Hematopoietic multipotent progenitor cell treated with erythropoietin and hydrocortisone succinate and interleukin-3 and kit ligand, for 6 days (in vitro differentiated cells): ENCODE measurements at regions not wholly inside any gene's neighbourhood (a gene's known extent, or its start where the extent isn't known, plus 50 kb on each side); places are given as distances from the start of the nearest gene placed in this dataset.

Experiments
- DNase-seq: peaks from one replicate; pipeline ENCODE4 v3.0.0-alpha.2; 2015

- DNase-seq = no peak
Measured at GRCh38 chrX:16222151-16222550, 54.9 kb downstream of the MAGEB17 start.

GRCh38 chrX:16223385-16223784 lies 56.1 kb downstream of the MAGEB17 start:
- DNase-seq = no peak

- no peak for DNase-seq
Measured at GRCh38 chrX:16239211-16239610, 71.9 kb downstream of the MAGEB17 start.

DNA sequence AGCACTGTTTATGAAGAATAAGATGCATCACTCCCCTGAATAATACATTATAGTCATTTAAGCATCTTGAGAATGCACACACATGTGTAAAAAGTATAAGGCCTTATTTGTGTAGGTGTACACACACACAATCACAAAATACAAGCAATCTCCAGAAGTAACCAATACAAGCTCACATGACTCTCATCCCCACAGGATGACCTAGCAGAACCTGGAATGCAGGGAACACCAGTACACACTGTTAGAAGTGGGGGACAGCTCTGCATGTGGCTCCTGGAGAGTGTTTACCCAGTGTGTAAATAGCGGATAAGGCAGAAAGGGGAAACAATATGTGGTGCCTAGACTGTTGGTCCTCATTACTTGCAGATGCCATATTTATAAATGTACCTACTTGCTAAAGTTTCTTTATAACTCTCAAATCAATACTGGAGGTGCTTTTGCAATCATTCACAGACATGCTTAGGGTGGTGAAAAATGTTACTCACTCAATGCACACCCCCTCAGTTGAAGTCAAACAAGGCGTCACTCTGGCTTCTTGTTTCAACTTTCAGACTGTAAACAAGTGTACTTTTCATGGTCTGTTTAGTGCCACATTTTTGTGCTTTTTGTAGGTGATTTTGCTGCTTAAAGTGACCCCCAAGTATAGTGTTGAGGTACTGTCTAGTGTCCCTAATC lies 73.1 kb downstream of the MAGEB17 start:
- DNase-seq = no peak

DNA sequence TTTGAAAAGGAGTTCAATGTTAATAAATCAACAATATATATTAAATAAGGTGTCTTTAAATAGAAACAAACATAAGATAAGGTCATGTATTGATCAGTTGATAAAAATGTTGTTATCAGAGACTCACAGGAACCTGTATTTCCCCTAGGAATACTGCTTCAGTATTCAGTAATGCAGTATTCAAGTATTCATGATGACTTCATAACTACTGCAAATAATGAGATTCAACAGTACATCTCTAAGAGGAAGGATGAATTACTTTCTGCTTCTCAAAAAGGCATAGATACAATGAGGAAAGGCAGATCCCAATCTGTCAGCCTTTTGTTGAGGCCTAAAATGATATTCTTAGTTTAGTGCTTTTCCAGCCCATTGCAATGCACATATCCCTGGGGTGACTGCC lies 73.7 kb downstream of the MAGEB17 start:
- no peak for DNase-seq

DNA sequence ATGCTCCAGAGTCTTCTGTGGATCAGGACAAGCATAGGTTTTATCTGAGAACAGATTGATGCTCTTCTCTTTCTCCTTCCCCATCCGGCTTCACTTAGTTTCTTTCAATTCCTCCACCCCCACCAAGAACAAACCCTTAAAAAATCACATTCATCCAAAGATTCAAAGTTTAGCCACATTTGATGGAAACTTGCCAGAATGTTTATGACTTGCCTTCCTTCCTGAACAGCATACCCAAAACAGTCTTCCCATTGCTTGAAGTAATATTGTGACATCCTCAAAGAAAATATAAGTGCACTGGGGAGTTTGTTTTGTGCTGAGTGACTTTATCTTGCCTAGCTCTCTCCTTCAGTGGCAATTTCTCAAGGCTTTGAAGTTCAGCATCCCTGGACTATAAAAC lies 83.0 kb downstream of the MAGEB17 start:
- DNase-seq = no peak

GRCh38 chrX:16251782-16252181 lies 84.5 kb downstream of the MAGEB17 start:
- no peak for DNase-seq

DNA sequence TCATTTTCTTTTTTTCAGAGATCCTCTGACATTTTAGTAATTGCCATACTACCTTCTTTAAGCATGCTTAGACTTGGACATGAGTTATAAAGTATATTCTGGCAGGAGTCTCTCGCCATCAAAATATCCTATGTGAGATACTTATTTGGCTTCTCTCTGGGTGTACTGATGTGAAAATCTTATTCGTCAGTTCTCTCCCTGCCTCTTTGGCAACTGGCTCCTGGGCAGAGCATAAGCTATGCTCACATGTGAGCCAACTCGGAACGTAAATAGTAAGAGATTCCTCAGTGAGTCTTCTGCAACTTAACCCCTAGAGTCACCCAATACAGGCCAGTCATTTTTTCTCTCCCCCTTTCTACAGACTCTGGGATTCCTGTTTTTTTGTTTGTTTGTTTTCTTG lies 91.6 kb downstream of the MAGEB17 start:
- DNase-seq = no peak

DNA sequence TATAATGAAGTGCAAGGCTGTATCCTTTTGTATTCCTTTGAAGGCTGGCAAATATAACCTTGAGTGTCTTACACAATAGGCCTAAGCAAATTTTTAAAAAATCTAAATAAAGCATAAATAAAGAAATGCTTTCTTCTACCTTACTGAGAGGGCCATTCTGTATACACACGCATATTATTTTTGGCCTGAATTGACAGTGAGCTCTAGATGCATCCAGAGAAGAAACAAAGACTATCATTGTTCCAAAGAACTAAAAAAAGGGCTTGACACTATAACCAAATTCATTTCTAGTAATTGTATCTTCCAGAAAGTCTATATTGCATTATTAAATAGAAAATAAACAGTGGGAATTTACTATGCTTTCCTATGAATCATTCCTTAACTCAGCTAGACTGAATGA lies 100.2 kb downstream of the MAGEB17 start:
- no peak for DNase-seq

DNA sequence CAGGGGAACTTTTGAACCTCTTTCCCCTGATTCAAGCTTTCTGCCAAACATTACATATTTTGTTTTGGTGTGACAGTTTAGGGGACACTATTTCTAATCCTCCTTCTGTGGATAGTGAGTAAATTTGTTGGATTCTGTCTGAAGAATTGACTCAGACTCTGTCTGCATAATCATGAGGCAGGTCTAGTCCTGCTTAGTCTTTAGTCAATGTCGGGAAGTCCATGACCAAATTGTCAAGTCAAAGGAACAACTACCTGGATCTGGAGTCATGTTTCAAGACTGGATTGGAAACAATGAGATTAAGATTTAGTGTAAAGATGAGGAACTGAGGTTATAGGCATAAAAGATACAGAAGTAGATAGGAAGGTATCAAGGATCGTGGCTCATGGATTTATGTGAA lies 100.9 kb downstream of the MAGEB17 start:
- DNase-seq = no peak

DNA sequence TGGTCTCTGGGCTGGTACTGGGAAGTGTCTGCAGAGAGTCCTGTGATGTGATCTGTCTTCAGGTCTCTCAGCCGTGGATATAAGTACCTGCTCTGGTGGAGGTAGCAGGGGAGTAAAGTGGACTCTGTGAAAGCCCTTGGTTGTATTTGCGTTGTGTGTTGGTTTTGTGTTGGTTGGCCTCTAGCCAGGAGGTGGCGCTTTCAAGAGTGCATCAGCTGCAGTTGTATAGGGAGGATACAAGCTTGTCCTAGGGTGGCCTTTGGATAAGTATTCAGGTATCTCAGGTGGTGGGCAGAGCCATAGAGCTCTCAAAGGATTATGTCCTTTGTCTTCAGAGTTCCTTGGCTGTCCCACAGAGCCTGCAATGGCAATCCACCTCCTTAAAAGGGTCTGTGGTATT lies 111.6 kb downstream of the MAGEB17 start:
- peak; percentile 0 for DNase-seq

DNA sequence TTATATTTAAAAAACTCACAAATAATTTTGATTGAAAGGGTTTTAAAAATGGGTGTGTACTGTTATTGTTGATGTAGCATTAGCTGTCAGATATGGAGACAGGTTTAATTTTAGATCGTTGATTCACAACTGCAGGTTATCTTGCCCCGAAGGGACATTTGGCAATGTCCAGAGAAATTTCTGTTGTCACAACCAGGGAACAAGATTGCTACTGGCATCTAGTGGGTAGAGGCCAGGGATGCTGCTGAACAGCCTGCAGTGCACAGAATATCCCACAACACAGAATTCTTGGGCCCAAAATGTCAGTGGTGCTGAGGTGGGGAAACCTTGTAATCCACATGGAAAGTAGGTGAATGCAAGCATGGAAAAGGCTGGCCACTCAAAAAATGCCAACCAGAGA lies 114.9 kb downstream of the MAGEB17 start:
- no peak for DNase-seq

DNA sequence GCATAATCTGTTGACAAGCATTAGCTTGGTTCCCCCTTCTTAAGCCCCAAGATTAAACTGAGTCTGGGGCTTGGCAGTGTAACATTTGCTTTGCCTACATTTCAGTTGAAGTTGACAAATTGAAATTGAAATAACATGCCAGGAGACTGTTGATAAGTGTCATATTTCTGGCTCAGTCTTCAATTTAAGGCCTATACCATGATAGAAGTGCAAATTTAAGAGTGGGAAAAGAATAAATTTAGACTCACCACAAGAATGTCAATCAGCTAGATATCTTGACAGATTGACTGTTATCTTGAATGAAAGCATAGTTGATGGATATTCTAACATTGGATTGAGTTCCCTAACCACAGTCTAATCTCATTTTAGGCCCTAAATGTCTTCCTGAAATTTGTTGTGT lies 117.6 kb downstream of the MAGEB17 start:
- DNase-seq = no peak

- DNase-seq = no peak
Measured at GRCh38 chrX:16290997-16291396, 123.7 kb downstream of the MAGEB17 start.

DNA sequence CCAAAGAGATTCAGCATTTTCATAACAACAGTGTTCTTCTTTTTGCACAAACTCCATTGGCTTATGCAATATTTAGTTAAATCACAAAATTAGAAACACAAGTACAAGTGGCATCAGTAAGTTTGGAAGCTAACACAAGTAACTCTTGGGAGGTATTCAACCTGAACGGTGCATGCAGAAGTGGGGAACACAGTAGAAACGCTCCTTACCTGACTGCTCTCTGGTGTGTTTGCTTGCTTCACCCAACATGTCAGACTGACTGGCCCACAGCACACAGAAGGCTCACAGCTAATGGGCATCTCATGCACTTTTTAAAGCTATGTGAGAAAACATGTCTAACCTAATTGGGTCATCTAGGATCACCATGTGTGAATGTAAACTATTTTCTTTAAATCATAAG lies 133.6 kb downstream of the MAGEB17 start:
- DNase-seq = no peak

DNA sequence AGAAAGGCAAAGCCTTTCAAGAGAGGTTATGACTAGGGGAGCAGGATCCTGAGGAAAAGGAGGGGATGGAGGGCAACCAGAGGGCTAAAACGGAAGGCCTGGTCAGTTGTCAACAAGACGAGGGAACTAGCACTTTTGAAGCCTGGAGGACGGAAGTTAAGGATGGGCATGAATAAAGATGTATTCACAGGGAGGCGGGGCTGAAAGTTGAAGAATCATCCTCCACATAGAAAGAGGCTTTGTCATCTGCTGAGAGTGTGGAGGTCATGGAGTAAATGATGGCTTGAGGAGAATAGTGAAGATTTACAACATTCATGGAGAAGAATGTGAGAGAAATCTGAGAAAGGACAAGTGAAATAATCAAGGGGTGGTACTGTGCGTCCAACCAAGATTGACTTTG lies 137.5 kb downstream of the MAGEB17 start:
- no peak for DNase-seq

DNA sequence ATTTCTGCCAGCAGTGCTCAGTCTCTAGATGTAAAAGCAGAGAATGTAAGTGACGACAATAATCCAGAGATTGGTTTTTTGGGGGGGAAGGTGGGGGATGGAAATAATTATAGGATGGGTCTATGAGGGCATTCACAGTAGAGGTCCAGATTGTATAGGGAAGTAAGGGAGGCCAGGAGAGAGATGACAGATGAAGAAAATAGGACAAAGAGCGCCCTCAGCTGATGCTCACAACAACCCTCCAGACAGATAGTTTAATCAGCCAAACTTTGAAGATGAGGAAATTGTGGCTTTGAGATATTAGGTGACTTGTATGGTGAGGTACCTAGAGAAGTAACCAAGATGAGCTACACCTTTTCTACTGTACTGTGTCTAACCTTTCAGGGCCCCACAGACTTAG lies 137.9 kb downstream of the MAGEB17 start:
- DNase-seq = no peak

DNA sequence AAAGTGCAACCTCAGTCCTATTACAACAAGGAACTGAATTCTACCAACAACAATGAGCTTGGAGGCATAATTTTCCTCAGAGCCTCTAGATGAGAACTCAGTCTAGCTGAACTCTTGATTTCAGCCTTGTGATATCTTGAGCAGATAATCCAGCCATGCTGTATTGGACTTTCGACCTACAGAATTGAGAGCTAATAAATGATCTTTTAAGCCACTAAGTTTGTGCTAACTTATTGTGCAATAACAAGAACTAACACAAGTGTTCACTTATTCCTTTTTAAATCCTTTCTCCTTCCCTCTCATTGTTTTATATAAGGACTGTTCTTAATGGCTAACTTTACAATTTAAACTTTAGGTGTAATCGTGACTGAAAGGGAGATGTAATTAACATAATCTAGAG lies 140.7 kb downstream of the MAGEB17 start:
- DNase-seq = no peak

- no peak for DNase-seq
Measured at GRCh38 chrX:16308773-16309172, 141.5 kb downstream of the MAGEB17 start.

DNA sequence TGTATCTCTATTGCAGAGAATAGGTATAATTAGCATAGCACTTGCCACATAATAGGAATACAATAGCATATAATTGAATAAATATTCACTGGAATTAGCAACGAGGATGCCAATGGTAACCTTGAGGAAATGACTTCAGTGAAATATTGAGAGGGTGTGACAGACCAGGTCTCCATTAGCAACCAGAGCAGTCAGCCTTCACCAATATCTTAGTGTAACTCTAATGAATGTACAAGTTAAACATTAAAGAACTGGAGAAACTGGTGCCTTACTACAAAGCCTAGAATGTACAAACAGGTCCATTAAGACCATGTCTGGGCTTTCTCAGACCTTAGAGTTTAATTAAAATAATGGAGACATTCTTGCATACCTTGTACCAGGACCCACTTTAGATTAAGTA lies 143.0 kb downstream of the MAGEB17 start:
- no peak for DNase-seq

DNA sequence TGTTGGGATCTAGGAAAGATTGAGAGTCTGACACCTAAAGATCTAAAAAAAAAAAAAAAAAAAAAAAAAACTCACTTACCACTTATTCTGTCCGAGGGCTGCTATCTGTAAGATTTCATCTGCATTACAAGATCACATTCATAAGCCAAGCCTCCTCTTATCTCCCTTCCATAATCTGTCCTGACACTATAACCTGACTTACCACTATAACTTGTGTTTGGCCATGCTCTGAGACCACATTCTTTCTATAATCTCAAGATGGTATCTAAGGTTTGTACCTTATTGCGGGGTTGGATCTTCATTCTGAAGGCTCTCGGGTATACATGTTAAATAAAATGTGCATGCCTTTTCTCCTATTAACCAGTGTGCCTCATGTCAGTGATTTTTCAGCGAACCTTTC lies 144.4 kb downstream of the MAGEB17 start:
- no peak for DNase-seq

DNA sequence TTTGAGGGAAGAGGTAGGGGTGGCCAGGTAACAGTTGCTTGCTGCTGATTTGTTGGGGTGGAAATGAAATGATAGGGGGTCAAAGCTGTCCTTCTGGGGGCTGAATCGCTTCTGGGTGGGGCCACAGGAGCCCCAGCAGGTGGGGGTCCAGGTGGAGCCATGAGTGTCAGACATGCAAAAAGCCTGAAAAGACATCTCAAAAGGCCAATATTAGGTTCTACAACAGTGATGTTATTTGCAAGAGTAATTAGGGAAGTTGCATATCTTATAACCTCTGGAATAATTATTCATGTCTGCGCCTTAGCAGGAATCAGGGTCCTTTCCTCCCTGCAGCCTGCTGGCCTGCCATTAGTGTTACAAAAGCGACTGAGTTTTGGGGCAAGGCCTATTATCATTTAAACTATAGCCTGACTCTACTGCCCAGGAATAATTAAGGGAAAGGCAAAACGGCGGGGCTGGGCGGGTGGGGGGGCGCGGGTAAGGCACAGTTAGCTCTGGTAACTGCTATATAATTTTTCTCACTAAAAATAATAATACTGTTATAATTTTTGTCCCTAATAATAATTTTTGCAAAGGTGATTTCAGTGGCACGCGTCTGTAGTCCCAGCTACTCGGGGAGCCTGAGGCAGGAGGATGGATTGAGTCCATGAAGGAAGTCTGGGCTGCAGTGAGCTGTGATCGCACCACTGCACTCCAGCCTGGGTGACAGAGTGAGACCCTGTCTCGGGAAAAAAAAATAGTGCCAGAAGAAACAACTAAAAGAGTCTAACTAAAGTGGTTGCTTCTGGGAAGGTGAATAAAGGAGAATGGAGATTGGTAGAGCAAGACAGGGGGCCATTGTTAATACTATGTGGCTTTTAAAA lies 145.7 kb downstream of the MAGEB17 start:
- no peak for DNase-seq

DNA sequence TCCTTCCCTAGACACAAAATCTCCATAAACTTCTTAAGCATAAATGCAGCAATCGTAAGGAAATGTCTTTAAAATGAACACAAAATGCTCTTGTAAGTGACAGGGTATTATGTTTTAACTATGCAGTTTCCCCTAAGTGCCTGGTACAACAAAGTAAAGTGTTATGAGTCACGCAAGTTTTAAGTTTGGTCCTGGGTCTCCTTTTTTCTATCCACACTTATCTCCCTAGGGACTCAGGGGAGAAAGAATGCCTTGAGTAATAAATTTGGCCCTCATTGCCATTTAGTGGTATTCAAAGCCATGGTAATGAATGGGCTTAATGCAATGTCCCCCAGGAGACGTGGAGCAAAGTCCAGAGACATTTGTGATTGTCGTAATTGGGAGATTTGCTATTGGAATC lies 149.1 kb downstream of the MAGEB17 start:
- DNase-seq = no peak

- no peak for DNase-seq
Measured at GRCh38 chrX:16319929-16320328, 152.6 kb downstream of the MAGEB17 start.
